ENCODE measurements at regions not wholly inside any gene's neighbourhood (a gene's known extent, or its start where the extent isn't known, plus 50 kb on each side); places are given as distances from the start of the nearest gene placed in this dataset.

DNA sequence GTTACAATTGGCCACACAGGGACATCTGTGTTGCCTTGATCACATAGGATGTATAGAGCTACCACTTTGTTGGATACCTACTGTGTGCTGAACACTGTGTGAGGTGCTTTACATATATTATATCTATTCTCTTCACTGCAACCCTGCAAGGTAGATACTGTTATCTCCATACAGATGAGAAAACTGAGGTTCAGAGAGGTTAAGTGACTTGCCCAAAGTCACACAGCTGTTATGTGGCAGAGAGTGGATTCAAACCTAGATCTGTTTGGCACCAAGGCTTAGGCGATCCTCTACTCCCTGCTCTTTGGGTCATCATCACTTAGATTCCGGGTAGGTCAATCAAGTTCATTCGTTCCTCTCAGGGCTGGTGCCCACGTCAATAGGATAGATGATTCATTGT is 260.5 kb upstream of the IRX3 start:
- H3K4me3 ChIP-seq (replicated peaks; ENCODE audit: low read depth, low read length): no peak overlapping the region
- no peak for DNase-seq (ENCODE audit: extremely low read depth, low read depth)
- no peak for TF ChIP-seq CTCF (IDR thresholded peaks at IDR 0.05; ENCODE audit: low read depth, low read length, missing control alignments)

- DNase-seq (ENCODE audit: extremely low read depth, low read depth): no peak
- TF ChIP-seq CTCF (IDR thresholded peaks at IDR 0.05; ENCODE audit: low read depth, low read length, missing control alignments): no peak
Observed at GRCh38 chr16:54546521-54546920, 259.9 kb upstream of the IRX3 start.

DNA sequence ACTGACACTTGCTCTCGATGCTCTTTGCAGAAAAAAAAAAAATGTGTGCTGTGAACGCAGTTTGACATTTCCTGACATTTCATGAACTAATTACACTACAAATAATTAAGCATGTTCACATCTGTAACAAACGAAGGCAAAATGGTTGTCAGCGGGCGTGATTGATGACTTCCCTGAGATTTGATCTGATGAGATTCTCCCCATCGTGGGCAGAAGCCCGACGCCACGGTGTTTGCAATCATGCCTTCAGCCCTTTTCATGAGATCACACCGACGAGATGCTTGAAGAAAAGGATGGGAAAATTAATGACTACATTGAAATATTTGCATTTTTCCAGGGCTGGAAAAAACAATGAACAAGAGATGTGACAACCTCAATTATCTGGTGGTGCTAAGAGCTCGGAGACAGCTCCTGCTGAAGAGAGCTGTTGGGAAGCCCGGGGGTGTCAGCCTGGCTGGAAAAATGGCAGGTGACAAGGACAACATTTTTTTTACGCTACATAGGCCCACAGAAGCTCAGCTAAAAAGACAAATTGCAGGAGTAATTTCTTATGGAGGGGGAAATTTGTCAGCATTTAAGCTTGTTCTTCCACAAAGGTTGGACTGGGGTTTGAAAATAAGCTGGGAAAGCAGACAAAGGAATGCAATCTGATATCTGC is 259.4 kb upstream of the IRX3 start:
- no peak overlapping the region for H3K4me3 ChIP-seq (replicated peaks; ENCODE audit: low read depth, low read length)
- TF ChIP-seq CTCF (IDR thresholded peaks at IDR 0.05; ENCODE audit: low read depth, low read length, missing control alignments): no peak
- DNase-seq (ENCODE audit: extremely low read depth, low read depth): no peak

More at GRCh38 chr16:54546521-54546920, 259.9 kb upstream of the IRX3 start:
- H3K4me3 ChIP-seq (replicated peaks; ENCODE audit: low read depth, low read length): no peak overlapping the region

DNA sequence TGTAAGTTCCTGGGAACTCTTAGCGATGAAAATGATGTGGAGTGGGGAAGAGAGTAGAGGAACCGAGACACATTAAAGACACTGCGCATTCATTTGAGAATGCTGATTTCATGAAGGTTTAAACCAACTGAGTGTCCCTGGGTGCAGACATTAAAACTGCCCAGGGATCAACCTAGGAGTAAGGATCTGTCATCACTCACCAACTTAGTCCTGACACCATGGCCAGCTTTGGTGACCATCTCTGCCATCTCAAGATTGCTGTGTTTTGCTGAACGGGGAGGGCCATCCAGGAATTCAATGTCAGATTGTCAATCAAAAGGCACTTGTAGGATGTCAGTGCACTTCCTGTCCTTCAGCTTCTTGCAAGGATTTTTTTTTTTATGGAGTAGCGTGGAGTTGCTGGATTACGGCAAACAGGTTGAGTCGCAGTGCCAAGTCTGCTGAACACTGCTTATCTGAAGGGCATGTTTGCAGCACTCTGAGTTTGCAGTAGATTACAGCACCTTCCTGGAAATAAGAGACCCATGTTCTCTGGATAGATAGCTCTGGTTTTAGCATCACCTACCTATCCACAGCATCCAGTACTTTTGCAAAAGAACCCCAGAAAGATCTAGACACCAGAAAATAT is 258.1 kb upstream of the IRX3 start:
- no peak overlapping the region for H3K4me3 ChIP-seq (replicated peaks; ENCODE audit: low read depth, low read length)
- no peak for DNase-seq (ENCODE audit: extremely low read depth, low read depth)
- no peak for TF ChIP-seq CTCF (IDR thresholded peaks at IDR 0.05; ENCODE audit: low read depth, low read length, missing control alignments)

DNA sequence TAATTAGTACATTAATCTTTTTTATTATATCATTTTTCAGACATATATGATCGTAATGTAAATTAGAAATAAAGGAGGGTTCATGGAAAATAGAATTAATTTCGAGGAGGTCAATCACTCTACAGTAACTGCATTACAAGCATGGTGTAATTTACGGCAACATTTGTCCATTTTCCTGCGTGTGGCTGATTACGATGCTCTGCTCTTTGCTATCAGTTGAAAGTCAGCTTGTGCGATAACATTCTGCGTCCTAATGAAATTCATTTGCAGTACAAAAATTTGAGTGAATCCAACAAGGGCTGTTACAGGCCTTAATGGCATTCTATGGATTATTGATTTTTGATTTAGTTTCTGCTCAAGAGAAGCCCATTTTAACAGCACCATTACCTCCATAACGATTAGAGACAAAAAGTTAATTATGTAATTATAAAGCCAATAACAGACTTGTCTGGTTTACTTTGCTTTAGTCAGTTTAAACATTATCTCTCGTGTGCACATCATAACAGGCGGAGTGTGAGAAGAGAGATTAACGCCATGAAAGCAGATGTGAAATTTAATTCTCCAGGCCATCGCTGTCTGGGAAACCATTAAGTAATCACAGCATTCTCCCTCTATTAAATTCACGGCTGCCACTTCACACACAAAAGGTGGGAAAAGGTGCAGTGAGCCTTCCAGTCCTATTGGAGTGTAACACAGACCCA is 256.4 kb upstream of the IRX3 start:
- no peak for TF ChIP-seq CTCF (IDR thresholded peaks at IDR 0.05; ENCODE audit: low read depth, low read length, missing control alignments)
- no peak for DNase-seq (ENCODE audit: extremely low read depth, low read depth)
- no peak overlapping the region for H3K4me3 ChIP-seq (replicated peaks; ENCODE audit: low read depth, low read length)

DNA sequence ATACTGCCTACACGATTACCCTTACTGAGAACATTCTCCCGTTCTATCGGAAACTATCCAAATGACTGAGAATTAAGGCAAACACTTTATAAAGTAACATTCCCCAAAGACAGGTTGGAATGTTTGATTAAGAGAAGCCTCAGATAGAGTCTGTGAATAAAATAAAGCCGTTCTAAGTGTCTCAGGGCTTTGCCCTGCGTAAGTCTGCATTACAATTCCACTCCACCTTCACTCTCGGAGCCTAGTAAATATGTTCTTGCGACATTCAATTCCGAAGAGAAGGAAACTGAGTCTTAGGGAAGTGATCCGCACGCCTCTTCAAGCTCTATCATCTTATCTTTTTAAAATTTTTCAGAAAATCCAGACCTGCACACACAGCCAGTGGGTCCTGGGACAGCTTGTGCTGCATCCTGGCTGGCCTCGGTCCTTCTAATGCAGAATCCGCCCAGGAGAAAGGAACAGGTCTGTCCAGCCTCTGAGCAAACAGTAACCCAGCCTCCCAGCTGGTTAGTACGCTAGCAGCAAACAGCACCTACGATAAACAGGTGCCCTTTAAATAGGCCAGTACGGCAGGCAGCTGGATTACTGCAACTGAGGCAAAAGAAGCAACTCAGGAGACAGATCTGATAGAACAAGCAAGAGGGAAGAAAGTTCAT is 254.1 kb upstream of the IRX3 start:
- H3K4me3 ChIP-seq (replicated peaks; ENCODE audit: low read depth, low read length): no peak overlapping the region
- DNase-seq (ENCODE audit: extremely low read depth, low read depth): no peak
- no peak for TF ChIP-seq CTCF (IDR thresholded peaks at IDR 0.05; ENCODE audit: low read depth, low read length, missing control alignments)

Data from HFF-Myc (cell line).